PC-9 (cell line): ENCODE measurements at regions not wholly inside any gene's neighbourhood (a gene's known extent, or its start where the extent isn't known, plus 50 kb on each side); places are given as distances from the start of the nearest gene placed in this dataset. TPM values are rescaled to one million over a fixed set of nuclear protein-coding genes. Genes with fewer than 3 reads are reported as not detected.

Source experiments
- BruUV-seq: library from RNA; stranded (reverse); fragments of 400-500 nt; replicated peaks from 2 replicates; lab custom pipeline; 2021; lab: Mats Ljungman, UMichigan
- CTCF ChIA-PET: fragments of 300-600 bp; sonication (Branson Sonifier 250); formaldehyde crosslinking; loops from one replicate; lab custom pipeline; 2022; ENCODE audit warnings: antibody characterized with exemption; lab: Charles Lee
- POLR2A ChIA-PET: fragments of 300-600 bp; sonication (Branson Sonifier 250); formaldehyde crosslinking; loops from one replicate; lab custom pipeline; 2022; ENCODE audit warnings: antibody characterized with exemption; ENCODE audit not compliant: unreplicated experiment; lab: Charles Lee
- DNase-seq, 2 experiments: peaks; one replicate each; pipeline versions ENCODE4 v3.0.0 to v3.0.0-alpha.2; 2015 to 2022; ENCODE audit warnings: mixed read lengths in 1 of 2
- H2AFZ ChIP-seq: fragments of 200-600 bp; sonication (generic); 2 replicates; pipeline ENCODE4 v1.8.1; 2017; ENCODE audit warnings: antibody characterized with exemption
- H3F3A ChIP-seq: fragments of 200-600 bp; sonication (generic); 2 replicates; pipeline ENCODE4 v1.8.1; 2017; ENCODE audit warnings: antibody characterized with exemption, mild to moderate bottlenecking, low read depth; ENCODE audit not compliant: insufficient read depth
- H3K27ac ChIP-seq: fragments of 200-600 bp; sonication (generic); 2 replicates; pipeline ENCODE4 v1.6.1; 2016; ENCODE audit warnings: mixed run types
- H3K27me3 ChIP-seq: fragments of 200-600 bp; sonication (generic); 2 replicates; pipeline ENCODE4 v1.6.1; 2016; ENCODE audit warnings: low read depth, mixed run types; ENCODE audit not compliant: insufficient read depth
- H3K36me3 ChIP-seq: fragments of 200-600 bp; sonication (generic); 2 replicates; pipeline ENCODE4 v1.6.1; 2016; ENCODE audit warnings: low read depth, mixed run types
- H3K4me1 ChIP-seq: fragments of 200-600 bp; sonication (generic); replicated peaks from 2 replicates; pipeline ENCODE4 v1.6.1; 2016; ENCODE audit warnings: mixed run types; ENCODE audit not compliant: insufficient read depth
- H3K4me2 ChIP-seq: fragments of 200-600 bp; sonication (generic); 2 replicates; pipeline ENCODE4 v1.6.1; 2017; ENCODE audit warnings: mixed run types
- H3K4me3 ChIP-seq: fragments of 200-600 bp; sonication (generic); 2 replicates; pipeline ENCODE4 v1.6.1; 2016; ENCODE audit warnings: mixed run types
- H3K79me2 ChIP-seq: fragments of 200-600 bp; sonication (generic); 2 replicates; pipeline ENCODE4 v1.6.1; 2017; ENCODE audit warnings: low read depth, mixed run types
- H3K9me2 ChIP-seq: fragments of 200-600 bp; sonication (generic); 2 replicates; pipeline ENCODE4 v1.8.1; 2017; ENCODE audit warnings: mild to moderate bottlenecking; ENCODE audit not compliant: insufficient read depth
- H3K9me3 ChIP-seq: fragments of 200-600 bp; sonication (generic); 2 replicates; pipeline ENCODE4 v1.8.1; 2016; ENCODE audit warnings: low read depth; ENCODE audit not compliant: insufficient read depth
- H4K20me1 ChIP-seq: fragments of 200-600 bp; sonication (generic); 2 replicates; pipeline ENCODE4 v1.8.1; 2017; ENCODE audit not compliant: insufficient read depth
- CTCF ChIP-seq: fragments of 200-600 bp; sonication (generic); conservative IDR thresholded peaks from 2 replicates; pipeline ENCODE4 v1.6.1; 2017; ENCODE audit warnings: mixed run types, antibody characterized with exemption, mild to moderate bottlenecking, moderate library complexity
- EZH2 ChIP-seq: fragments of 200-600 bp; sonication (generic); IDR thresholded peaks from 2 replicates; pipeline ENCODE4 v1.8.0; 2017; ENCODE audit warnings: antibody characterized with exemption, low read depth
- intact Hi-C: fragments of 100-400 bp; cut with micrococcal nuclease; formaldehyde crosslinking; loops from one replicate; pipeline ENCODE4 v1.10.0; 2022; ENCODE audit not compliant: unreplicated experiment
- microRNA-seq: library from miRNA; unstranded; fragments of <30 nt; microRNA quantifications from one replicate; pipeline ENCODE4 v1.2.0, GENCODE V29; 2021; ENCODE audit warnings: borderline number of aligned reads, borderline replicate concordance

- no peak for DNase-seq
- H3K27ac ChIP-seq = no peak overlapping the region
- H3K4me2 ChIP-seq = no peak overlapping the region
- ChIA-PET CTCF (no interaction called here), POLR2A (interaction anchor here (0.7 kb wide), 1 partner anchor 73 kb away, joined by 3 read pairs; no protein-coding TSS in a partner anchor)
- H3K79me2 ChIP-seq = no peaks in the 10 kb centered on the region
- BruUV-seq = no TSS peak
- no peaks in the 10 kb centered on the region for H4K20me1 ChIP-seq
- intact Hi-C loops = no loop called here
- TF ChIP-seq CTCF (no peak), EZH2 (no peak)
- no peaks in the 10 kb centered on the region for H3K27me3 ChIP-seq
- no peaks in the 10 kb centered on the region for H3K9me2 ChIP-seq
- H3F3A ChIP-seq = peaks cover 23% of the 10 kb centered on the region
- peaks cover 17% of the 10 kb centered on the region for H3K4me1 ChIP-seq
- H3K4me3 ChIP-seq = no peak overlapping the region
- H3K9me3 ChIP-seq = no peaks in the 10 kb centered on the region
- H3K36me3 ChIP-seq = no peaks in the 10 kb centered on the region
- no peak overlapping the region for H2AFZ ChIP-seq
Measured at GRCh38 chr12:116506697-116507064, 52.5 kb upstream of the MAP1LC3B2 start.

DNA sequence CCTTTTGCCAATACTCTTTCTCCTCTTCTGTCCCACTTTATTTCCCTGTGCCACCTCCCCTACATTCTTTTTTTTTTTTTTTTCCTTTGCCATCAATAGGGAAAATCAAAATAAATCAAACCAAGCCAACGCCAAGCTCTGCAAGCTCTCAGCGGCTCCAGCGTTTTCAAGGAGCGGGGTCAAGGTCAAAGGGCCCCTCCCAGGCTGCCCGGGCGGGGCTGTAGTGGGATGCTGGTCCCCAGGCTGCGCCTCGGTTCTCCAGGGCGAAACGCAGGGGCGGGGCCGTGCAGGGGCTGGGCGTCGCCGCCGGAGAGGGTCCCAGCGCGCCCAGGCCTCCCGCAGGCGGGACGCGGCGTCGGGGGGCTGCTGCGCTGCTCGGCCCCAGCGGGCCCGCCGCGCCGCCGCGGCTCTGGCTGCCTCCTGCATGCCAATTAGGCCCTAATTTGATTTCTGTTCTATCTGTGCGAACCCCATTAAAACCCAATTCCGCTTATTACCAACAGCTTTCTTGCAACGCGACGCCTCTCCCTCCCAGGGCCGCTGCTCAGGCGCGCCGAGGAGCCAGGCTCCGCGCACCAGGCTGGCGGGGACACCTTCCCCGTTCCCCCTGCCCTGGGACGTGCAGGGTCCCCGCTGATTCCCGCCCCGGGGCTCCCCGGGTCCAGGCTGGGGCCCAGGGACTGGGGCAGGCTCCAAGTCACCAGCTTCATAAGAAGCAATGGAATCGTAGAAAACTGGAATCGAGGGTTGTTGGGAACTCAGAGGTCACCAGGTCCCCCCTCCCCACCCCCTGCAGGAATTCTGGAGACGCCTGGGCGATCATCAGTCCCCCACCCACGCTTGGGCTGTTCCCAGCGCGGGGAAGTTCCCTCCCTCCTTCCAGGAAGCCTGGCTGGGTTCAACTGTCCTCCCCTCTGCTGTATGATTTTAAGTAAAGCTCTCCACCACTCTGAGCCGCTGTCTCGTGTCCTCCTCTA, 50.7 kb upstream of the MAP1LC3B2 start:
- Histone ChIP-seq H2AFZ (no peak overlapping the region), H3K27ac (no peak overlapping the region), H4K20me1 (no peaks in the 10 kb centered on the region), H3K4me1 (peaks cover 6% of the 10 kb centered on the region), H3F3A (peaks cover 13% of the 10 kb centered on the region), H3K9me3 (no peaks in the 10 kb centered on the region), H3K9me2 (no peaks in the 10 kb centered on the region), H3K36me3 (no peaks in the 10 kb centered on the region), H3K27me3 (no peaks in the 10 kb centered on the region), H3K4me2 (no peak overlapping the region), H3K4me3 (no peak overlapping the region), H3K79me2 (no peaks in the 10 kb centered on the region)
- BruUV-seq = no TSS peak
- no peak for DNase-seq
- intact Hi-C loops = no loop called here
- TF ChIP-seq EZH2 (no peak), CTCF (no peak)
- ChIA-PET CTCF (no interaction called here), POLR2A (interaction anchor here (0.6 kb wide), 1 partner anchor 9 kb away, joined by 8 read pairs; no protein-coding TSS in a partner anchor)

Small RNA genes in the stretch of these regions (microRNA-seq; reads per million reads assigned to microRNA genes)
- not detected for gene MIR4472-2
